A673 (cell line): ENCODE measurements at regions not wholly inside any gene's neighbourhood (a gene's known extent, or its start where the extent isn't known, plus 50 kb on each side); places are given as distances from the start of the nearest gene placed in this dataset.

Experiments used
- EZH2 ChIP-seq: fragments of 200-600 bp; sonication (generic); IDR thresholded peaks from 2 replicates; pipeline ENCODE4 v1.6.1; 2017; ENCODE audit warnings: borderline replicate concordance, low read depth, mild to moderate bottlenecking, mixed read lengths, antibody characterized with exemption, low read length; ENCODE audit not compliant: poor library complexity, severe bottlenecking
- TF ChIP-seq, protein P1 (sequence below): fragments of 300-800, 200-600 bp; sonication (generic); conservative IDR thresholded peaks from 2 replicates; pipeline ENCODE4 v1.5.1; 2017; ENCODE audit warnings: low read depth, mild to moderate bottlenecking, antibody characterized with exemption, low read length, moderate library complexity, mixed read lengths

GRCh38 chr16:73301984-73302383 lies 254.1 kb upstream of the ZFHX3 start:
- TF ChIP-seq, protein P1, sequence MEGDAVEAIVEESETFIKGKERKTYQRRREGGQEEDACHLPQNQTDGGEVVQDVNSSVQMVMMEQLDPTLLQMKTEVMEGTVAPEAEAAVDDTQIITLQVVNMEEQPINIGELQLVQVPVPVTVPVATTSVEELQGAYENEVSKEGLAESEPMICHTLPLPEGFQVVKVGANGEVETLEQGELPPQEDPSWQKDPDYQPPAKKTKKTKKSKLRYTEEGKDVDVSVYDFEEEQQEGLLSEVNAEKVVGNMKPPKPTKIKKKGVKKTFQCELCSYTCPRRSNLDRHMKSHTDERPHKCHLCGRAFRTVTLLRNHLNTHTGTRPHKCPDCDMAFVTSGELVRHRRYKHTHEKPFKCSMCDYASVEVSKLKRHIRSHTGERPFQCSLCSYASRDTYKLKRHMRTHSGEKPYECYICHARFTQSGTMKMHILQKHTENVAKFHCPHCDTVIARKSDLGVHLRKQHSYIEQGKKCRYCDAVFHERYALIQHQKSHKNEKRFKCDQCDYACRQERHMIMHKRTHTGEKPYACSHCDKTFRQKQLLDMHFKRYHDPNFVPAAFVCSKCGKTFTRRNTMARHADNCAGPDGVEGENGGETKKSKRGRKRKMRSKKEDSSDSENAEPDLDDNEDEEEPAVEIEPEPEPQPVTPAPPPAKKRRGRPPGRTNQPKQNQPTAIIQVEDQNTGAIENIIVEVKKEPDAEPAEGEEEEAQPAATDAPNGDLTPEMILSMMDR = no peak
- TF ChIP-seq EZH2 = no peak
